Head of caudate nucleus (tissue), 42 donors: ENCODE measurements at regions not wholly inside any gene's neighbourhood (a gene's known extent, or its start where the extent isn't known, plus 50 kb on each side); places are given as distances from the start of the nearest gene placed in this dataset.
"Not testable (repeated sequence)": the region's sequence is repeated elsewhere in the genome, so short reads cannot be mapped to it uniquely, and the experiment has no call there.

ENCODE experiments used
- DNase-seq, 42 donors: peaks; one replicate each; pipeline versions ENCODE4 v3.0.0 to v3.0.0-alpha.2; 2020 to 2021; ENCODE audit warnings: mixed read lengths in 7 of 42
- intact Hi-C: fragments of 100-400 bp; cut with DNase I; formaldehyde crosslinking; loops from one replicate; pipeline ENCODE4 v1.15.0; 2022

- intact Hi-C loops, result no loop called here
- no peak for DNase-seq
These were observed 97.2 kb upstream of the DPP10 start for GRCh38 chr2:114345246-114345645.

DNA sequence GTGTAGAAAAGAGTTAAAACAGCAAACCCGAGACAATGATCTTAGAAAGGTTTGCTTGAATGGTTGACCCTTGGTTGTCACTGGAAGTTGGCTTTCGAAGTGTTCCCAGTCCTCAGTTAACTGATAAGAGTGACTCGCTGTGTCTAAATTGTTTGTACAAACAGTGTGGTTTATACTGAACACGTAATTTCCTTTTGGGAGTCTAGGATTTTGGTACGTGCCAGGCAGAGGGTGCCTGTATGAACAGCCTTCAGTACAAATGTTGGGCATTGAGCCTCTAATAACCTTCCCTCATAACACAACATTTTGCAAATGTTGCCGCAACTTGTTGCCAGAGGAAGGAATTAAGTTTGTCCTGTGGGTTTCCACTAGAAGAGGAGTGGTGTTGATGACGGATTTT lies 95.8 kb upstream of the DPP10 start:
- no peak for DNase-seq
- intact Hi-C loops, result no loop called here

DNA sequence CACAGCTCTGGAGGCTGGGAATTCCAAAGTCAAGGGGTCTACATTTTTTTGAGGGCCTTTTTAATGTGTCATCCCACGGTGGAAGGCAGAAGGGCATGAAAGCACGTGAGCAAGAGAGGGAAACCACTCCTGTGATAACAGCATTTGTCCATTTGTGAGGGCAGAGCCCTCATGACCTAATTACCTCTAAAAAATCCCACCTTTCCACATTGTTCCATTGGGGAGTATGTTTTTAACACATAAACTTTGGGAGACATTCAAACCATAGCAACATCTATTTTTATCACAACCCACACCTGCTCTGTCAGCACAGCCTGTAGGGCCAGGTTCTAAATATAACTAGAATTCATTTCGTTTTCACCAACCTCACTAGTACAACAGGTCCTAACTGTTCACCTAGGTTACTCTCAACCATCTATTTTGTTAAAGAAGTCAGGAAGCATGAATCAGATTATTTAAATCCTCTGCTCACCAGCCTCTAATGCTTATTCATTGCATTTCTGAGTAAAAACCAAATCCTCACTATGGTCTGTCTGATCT lies 92.2 kb upstream of the DPP10 start:
- intact Hi-C loops, result no loop called here
- peak in 5 of 42 donors; percentile 1 to 53 (median 4) for DNase-seq

DNA sequence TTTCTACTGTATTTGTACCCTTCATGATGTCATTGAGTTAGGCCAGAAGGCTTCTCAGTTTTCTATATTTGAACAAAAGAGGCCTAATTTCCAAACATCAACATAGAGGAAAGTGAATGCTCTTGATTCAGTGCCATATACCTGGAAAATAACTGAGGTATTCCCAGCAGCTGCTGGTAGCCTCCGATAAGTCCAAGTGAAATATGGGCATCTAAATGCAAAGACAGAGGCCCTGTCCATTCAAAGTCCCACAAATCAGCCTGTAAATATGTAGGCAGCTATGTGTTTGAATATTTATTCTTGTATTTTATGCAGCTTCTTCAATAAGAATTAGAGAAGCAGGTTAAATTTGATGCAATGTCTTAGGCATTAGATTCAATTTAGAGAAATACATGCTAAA lies 89.5 kb upstream of the DPP10 start:
- intact Hi-C loops, result no loop called here
- no peak for DNase-seq

DNA sequence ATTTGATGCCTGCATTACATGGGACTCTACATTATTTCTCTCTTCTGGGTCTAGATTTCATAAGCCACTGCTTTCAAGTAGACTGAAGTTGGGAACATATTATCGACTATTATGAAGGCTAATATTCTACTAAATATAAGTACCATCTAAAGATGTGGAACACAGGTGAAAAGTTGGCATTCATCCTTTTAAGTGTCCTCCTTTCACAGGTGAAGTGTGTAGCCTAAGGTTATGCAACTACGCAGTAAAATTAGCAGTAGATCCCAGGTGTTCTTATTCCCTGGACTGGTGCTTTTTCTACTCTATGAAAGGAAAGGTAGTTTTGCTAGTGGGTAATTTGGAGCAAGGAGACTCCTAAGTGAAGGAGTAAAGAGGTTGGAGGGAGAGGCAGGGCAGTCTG lies 88.2 kb upstream of the DPP10 start:
- no peak for DNase-seq
- intact Hi-C loops, result no loop called here

- intact Hi-C loops, result no loop called here
- DNase-seq, result no peak
These were observed 73.7 kb upstream of the DPP10 start for GRCh38 chr2:114368705-114369104.

- intact Hi-C loops, DNase-seq: not testable (repeated sequence)
These were observed 70.7 kb upstream of the DPP10 start for GRCh38 chr2:114371721-114372120.

DNA sequence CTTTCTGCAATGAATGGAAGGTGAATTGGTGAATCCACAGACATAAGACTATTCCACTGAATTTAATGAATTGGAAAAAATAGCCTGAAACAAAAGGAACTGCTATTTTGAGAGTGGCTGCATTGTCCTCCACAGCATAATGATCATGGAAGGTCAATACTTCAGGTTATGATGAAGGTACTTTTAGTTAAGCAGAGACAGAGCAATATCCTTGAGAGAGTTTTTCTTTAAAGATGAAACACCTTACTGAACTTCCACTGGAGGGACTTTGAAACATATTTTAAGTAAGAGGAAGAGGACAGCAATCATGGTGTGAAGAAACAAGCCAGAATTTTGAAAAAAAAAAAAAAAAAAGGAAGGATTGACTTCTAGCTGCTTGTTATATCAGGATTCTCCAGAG lies 68.8 kb upstream of the DPP10 start:
- intact Hi-C loops, result no loop called here
- DNase-seq, result no peak

DNA sequence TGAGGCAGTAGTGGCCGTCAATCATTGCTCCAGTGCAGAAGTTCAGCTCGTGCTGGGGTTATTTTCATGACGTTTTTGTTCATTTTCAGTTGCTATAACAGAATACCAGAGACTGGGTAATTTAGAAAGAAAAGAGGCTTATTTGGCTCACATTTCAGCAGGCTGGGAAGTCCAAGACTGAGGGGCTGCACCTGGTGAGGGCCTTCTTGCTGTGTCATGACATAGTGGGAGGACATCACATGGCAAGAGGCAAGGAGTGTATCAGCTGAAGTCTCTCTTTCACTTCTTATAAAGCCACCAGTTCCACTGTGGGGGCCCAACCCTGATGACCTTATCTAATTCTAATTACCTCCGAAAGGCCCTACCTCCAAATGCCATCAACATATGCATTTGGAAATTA lies 58.0 kb upstream of the DPP10 start:
- intact Hi-C loops, result no loop called here
- DNase-seq, result no peak

DNA sequence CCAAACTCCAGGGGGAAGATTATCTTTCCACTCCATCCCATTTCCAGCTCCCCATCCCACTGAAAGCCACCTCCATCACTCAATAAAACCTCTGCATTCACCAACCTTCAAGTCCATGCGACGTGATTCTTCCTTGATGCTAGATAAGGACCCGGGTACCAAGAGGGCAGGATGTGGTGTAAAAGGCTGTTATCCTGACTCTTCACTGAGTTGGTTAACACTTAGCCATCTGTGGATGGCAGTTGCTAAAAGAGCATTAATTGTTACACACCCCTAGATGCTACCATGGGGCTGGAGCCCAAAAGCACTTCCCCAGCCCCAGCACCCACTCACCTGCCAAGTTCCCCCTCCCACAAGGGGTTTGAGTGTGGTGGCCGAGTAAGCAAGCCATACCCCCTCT lies 53.4 kb upstream of the DPP10 start:
- no peak for DNase-seq
- intact Hi-C loops, result no loop called here
